OCI-LY7 (cell line): ENCODE measurements at regions not wholly inside any gene's neighbourhood (a gene's known extent, or its start where the extent isn't known, plus 50 kb on each side); places are given as distances from the start of the nearest gene placed in this dataset.

Experiments used
- BruUV-seq: library from RNA; stranded (reverse); fragments of 400-500 nt; replicated peaks from 2 replicates; lab custom pipeline; 2021; lab: Mats Ljungman, UMichigan
- CTCF ChIA-PET: fragments of 300-600 bp; sonication (Branson Sonifier 250); formaldehyde crosslinking; loops from one replicate; lab custom pipeline; 2022; ENCODE audit warnings: antibody characterized with exemption; ENCODE audit not compliant: unreplicated experiment; lab: Charles Lee
- POLR2A ChIA-PET: fragments of 300-600 bp; sonication (Branson Sonifier 250); formaldehyde crosslinking; loops from one replicate; lab custom pipeline; 2022; ENCODE audit warnings: antibody characterized with exemption; lab: Charles Lee
- DNase-seq: peaks from one replicate; pipeline ENCODE4 v3.0.0-alpha.2; 2015; ENCODE audit warnings: low spot score
- H2AFZ ChIP-seq: fragments of 200-600 bp; sonication (generic), shearing (Covaris generic); 2 replicates; pipeline ENCODE4 v1.6.1; 2014; ENCODE audit warnings: mild to moderate bottlenecking, antibody characterized with exemption, low read length, moderate library complexity
- H3K27ac ChIP-seq: fragments of 200-600 bp; sonication (generic); 2 replicates; pipeline ENCODE4 v1.5.1; 2014; ENCODE audit warnings: mixed run types, low read depth, mild to moderate bottlenecking, moderate library complexity, low read length, inconsistent platforms; ENCODE audit not compliant: poor library complexity, severe bottlenecking
- H3K36me3 ChIP-seq: fragments of 200-600 bp; sonication (generic); 2 replicates; pipeline ENCODE4 v1.6.1; 2014; ENCODE audit warnings: mild to moderate bottlenecking, antibody characterized with exemption, low read length, moderate library complexity, mixed read lengths; ENCODE audit not compliant: insufficient read depth
- H3K4me1 ChIP-seq: fragments of 200-600 bp; sonication (generic); 2 replicates; pipeline ENCODE4 v1.5.1; 2014; ENCODE audit warnings: mild to moderate bottlenecking, low read length; ENCODE audit not compliant: insufficient read depth, poor library complexity, severe bottlenecking
- H3K4me2 ChIP-seq: fragments of 200-600 bp; sonication (generic); 2 replicates; pipeline ENCODE4 v1.6.1; 2014; ENCODE audit warnings: mild to moderate bottlenecking, low read length
- H3K4me3 ChIP-seq: fragments of 200-600 bp; sonication (generic); 2 replicates; pipeline ENCODE4 v1.5.1; 2014; ENCODE audit warnings: mild to moderate bottlenecking, low read depth, low read length; ENCODE audit not compliant: poor library complexity, severe bottlenecking
- H3K79me2 ChIP-seq: fragments of 200-600 bp; sonication (generic); 2 replicates; pipeline ENCODE4 v1.6.1; 2016; ENCODE audit warnings: low read depth, mild to moderate bottlenecking, low read length, moderate library complexity, mixed read lengths; ENCODE audit not compliant: insufficient read depth
- H3K9me2 ChIP-seq: fragments of 200-600 bp; sonication (generic); 2 replicates; pipeline ENCODE4 v1.6.1; 2016; ENCODE audit warnings: mild to moderate bottlenecking, low read length, mixed read lengths; ENCODE audit not compliant: insufficient read depth
- H3K9me3 ChIP-seq: fragments of 200-600 bp; sonication (generic); 2 replicates; pipeline ENCODE4 v1.6.1; 2014; ENCODE audit warnings: mild to moderate bottlenecking, mixed run types, low read length, mixed read lengths
- H4K20me1 ChIP-seq: fragments of 200-600 bp; sonication (generic); 2 replicates; pipeline ENCODE4 v1.6.1; 2014; ENCODE audit warnings: mild to moderate bottlenecking, antibody characterized with exemption, low read length, moderate library complexity, mixed read lengths; ENCODE audit not compliant: insufficient read depth
- EZH2phosphoT487 ChIP-seq: fragments of 200-600 bp; sonication (generic); IDR thresholded peaks from 2 replicates; pipeline ENCODE4 v1.6.1; 2018; ENCODE audit warnings: low read depth, borderline replicate concordance, mild to moderate bottlenecking, mixed run types, antibody characterized with exemption, low read length, moderate library complexity, mixed read lengths
- intact Hi-C: fragments of 100-400 bp; cut with micrococcal nuclease; formaldehyde crosslinking; loops from one replicate; pipeline ENCODE4 v1.10.0; 2022; ENCODE audit not compliant: unreplicated experiment
- TF ChIP-seq, protein P1 (sequence below): fragments of 200-600 bp; sonication (generic); conservative IDR thresholded peaks from 2 replicates; pipeline ENCODE4 v1.5.1; 2014; ENCODE audit warnings: mild to moderate bottlenecking, antibody characterized with exemption, low read length, moderate library complexity, mixed read lengths

DNA sequence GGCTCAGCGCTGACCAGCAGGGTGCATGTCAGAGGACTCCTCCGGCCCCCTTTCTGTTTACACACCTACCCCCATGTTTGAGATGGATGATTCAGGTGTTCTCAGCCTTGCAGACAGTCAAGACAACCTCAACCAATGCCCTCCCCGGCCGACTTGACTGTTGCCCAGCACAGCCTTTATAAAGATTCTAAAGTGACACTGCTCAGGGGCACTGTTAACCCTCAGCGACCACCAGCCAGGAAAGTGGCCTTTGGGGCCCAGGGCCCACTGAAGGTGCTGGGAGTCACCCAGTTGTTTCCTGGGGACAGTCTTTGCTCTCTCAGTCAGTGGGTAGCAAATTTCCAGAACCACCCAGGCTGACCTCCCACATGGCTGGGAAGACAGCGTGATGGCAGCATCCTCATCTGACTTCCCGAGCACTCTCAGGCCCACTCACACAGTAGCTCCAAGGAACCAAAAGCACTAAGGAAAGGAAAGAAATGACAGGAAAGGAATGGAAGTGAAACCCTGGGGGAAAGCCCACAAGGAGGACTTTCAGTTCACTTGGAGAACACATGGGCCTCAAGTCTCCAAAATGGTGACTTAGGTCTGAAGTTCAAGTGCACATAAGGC lies 128.4 kb downstream of the ASB7 start:
- Histone ChIP-seq H2AFZ (no peak overlapping the region), H3K4me2 (no peak overlapping the region), H3K36me3 (no peaks in the 10 kb centered on the region), H3K27ac (no peak overlapping the region), H3K4me1 (no peaks in the 10 kb centered on the region), H3K79me2 (no peaks in the 10 kb centered on the region), H3K9me2 (no peaks in the 10 kb centered on the region), H3K9me3 (no peaks in the 10 kb centered on the region), H3K4me3 (no peak overlapping the region), H4K20me1 (no peaks in the 10 kb centered on the region)
- ChIA-PET POLR2A (no interaction called here), CTCF (no interaction called here)
- BruUV-seq, result no TSS peak
- DNase-seq, result no peak
- intact Hi-C loops, result no loop called here
- TF ChIP-seq EZH2phosphoT487, result no peak
- TF ChIP-seq, protein P1, sequence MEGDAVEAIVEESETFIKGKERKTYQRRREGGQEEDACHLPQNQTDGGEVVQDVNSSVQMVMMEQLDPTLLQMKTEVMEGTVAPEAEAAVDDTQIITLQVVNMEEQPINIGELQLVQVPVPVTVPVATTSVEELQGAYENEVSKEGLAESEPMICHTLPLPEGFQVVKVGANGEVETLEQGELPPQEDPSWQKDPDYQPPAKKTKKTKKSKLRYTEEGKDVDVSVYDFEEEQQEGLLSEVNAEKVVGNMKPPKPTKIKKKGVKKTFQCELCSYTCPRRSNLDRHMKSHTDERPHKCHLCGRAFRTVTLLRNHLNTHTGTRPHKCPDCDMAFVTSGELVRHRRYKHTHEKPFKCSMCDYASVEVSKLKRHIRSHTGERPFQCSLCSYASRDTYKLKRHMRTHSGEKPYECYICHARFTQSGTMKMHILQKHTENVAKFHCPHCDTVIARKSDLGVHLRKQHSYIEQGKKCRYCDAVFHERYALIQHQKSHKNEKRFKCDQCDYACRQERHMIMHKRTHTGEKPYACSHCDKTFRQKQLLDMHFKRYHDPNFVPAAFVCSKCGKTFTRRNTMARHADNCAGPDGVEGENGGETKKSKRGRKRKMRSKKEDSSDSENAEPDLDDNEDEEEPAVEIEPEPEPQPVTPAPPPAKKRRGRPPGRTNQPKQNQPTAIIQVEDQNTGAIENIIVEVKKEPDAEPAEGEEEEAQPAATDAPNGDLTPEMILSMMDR, result no peak

DNA sequence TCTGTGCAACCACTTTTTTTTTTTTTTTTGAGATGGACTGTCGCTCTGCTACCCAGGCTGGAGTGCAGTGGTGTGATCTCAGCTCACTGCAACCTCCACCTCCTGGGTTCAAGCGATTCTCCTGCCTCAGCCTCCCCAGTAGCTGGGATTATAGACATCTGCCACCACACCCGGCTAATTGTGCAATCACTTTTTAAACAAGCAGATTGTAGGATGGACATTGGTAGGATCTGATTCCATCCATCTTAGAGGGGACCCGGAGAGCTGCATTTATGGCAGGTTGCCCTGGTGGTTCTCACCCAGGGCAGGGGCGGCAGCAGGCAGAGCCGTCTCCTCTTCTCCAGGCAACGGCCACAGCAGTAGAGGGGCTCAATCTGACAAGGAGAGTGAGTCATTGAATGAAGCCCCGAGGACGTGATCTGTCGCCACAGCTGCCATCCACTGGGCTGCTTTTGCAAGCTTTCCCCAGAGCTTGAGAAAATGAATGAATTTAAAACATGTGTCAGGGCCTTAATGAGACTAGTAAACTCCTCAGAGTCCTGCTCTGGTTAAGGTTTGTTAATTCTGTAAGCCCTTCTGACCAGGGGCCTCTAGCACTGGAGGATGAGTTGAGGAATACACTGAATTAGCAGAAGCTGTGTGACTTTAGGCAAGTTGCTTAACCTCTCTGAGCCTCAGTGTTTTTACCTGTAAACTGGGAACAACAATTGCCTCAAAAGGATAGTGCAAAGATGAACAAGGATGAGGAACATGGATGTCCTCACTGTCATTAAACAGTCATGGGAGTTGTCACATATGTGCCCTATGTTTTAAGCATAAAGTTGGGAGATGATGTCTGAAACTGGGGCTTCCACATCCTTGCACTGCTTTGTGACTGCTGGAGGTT lies 129.1 kb downstream of the ASB7 start:
- intact Hi-C loops, result no loop called here
- Histone ChIP-seq H3K4me1 (no peaks in the 10 kb centered on the region), H3K79me2 (no peaks in the 10 kb centered on the region), H2AFZ (no peak overlapping the region), H3K27ac (no peak overlapping the region), H3K9me3 (no peaks in the 10 kb centered on the region), H4K20me1 (no peaks in the 10 kb centered on the region), H3K4me3 (no peak overlapping the region), H3K36me3 (no peaks in the 10 kb centered on the region), H3K4me2 (no peak overlapping the region), H3K9me2 (no peaks in the 10 kb centered on the region)
- ChIA-PET POLR2A (no interaction called here), CTCF (no interaction called here)
- no TSS peak for BruUV-seq
- no peak for DNase-seq
- TF ChIP-seq, protein P1, result no peak
- TF ChIP-seq EZH2phosphoT487, result no peak
